ENCODE measurements at regions not wholly inside any gene's neighbourhood (a gene's known extent, or its start where the extent isn't known, plus 50 kb on each side); places are given as distances from the start of the nearest gene placed in this dataset.
A peak's percentile ranks its signal among the peaks of the same experiment; 100 is the strongest.

DNA sequence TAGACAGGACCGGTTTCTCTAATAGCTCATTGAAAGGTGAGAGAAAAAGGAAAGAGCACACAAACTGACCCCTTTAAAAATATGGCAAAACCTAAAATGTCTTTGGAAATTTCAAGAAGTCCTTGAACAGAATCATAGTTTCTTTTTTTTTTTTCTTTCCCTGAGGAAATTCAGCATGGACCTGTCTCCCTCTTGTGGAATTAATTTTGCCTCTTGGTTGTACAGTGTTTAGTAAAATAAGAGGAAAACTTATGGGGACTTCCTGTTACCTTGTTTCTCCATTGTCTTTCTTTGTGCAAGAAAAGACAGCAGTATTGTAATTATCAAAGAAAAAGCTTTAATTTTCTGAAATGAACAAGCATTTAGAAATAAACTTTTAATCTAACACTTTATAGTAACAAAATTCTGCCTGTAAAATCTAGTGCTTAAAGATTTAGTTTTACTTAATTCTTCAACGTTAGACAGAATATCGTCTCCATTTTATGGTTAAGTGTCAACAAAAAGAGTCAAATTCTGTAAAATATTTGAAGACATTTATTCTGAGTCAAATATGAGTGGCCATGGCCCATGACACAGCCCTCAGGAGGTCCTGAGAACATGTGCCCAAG is 176.3 kb upstream of the NABP1 start:
- TF ChIP-seq, protein P1, sequence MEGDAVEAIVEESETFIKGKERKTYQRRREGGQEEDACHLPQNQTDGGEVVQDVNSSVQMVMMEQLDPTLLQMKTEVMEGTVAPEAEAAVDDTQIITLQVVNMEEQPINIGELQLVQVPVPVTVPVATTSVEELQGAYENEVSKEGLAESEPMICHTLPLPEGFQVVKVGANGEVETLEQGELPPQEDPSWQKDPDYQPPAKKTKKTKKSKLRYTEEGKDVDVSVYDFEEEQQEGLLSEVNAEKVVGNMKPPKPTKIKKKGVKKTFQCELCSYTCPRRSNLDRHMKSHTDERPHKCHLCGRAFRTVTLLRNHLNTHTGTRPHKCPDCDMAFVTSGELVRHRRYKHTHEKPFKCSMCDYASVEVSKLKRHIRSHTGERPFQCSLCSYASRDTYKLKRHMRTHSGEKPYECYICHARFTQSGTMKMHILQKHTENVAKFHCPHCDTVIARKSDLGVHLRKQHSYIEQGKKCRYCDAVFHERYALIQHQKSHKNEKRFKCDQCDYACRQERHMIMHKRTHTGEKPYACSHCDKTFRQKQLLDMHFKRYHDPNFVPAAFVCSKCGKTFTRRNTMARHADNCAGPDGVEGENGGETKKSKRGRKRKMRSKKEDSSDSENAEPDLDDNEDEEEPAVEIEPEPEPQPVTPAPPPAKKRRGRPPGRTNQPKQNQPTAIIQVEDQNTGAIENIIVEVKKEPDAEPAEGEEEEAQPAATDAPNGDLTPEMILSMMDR (IDR thresholded peaks at IDR 0.05; ENCODE audit: extremely low read depth in 1 of 2, insufficient read depth in 1 of 2, low read depth in 1 of 2, low read length in 2 of 2): peak; percentile 16 to 21
- TF ChIP-seq, protein P2, sequence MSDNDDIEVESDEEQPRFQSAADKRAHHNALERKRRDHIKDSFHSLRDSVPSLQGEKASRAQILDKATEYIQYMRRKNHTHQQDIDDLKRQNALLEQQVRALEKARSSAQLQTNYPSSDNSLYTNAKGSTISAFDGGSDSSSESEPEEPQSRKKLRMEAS (IDR thresholded peaks at IDR 0.05; ENCODE audit: insufficient read depth, insufficient read length): no peak
- TF ChIP-seq POLR2A (IDR thresholded peaks at IDR 0.05; ENCODE audit: low read depth, low read length) (no peak), GATA2 (IDR thresholded peaks at IDR 0.05; ENCODE audit: insufficient read depth, insufficient read length, low read depth, low read length) (no peak), MYC (IDR thresholded peaks at IDR 0.05; ENCODE audit: low read depth, low read length) (no peak), JUN (IDR thresholded peaks at IDR 0.05; ENCODE audit: borderline replicate concordance, insufficient read depth, insufficient read length, low read depth) (no peak), POLR2AphosphoS5 (IDR thresholded peaks at IDR 0.05; ENCODE audit: insufficient read depth, low read depth, low read length) (no peak), EZH2 (IDR thresholded peaks at IDR 0.05; ENCODE audit: borderline replicate concordance, low read depth, low read length, severe bottlenecking) (no peak), FOS (IDR thresholded peaks at IDR 0.05; ENCODE audit: borderline replicate concordance, insufficient read depth, low read length) (no peak)

Data from endothelial cell of umbilical vein (primary cell).